ENCODE measurements at regions not wholly inside any gene's neighbourhood (a gene's known extent, or its start where the extent isn't known, plus 50 kb on each side); places are given as distances from the start of the nearest gene placed in this dataset.

DNA sequence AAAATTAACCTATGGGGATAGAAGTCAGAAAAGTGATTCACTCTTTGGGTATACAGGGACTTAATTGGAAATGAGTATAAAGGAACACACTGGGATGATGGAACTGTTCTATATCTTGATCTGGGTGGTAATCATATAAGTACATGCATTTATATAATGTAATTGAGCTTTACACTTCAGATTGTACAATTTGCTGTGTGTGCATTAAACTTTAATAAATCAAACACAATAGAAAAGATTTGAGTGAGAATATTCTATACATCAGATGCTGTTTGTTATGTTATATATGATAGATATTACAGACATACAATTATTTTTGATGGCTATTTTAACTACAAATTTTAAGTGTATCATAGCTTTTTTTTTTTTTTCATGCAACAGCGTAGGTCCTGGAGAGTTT is 860.2 kb upstream of the ARPP21 start:
- intact Hi-C loops (cut with micrococcal nuclease) (no loop called here), dilution Hi-C loops (cut with MboI; ENCODE audit: extremely low pct_ligation_motif_present, low sequenced_read_pairs) (no loop called here)
- Histone ChIP-seq H3K4me2 (ENCODE audit: insufficient read depth, low read length) (no peak overlapping the region), H3K4me1 (ENCODE audit: control insufficient read depth, extremely low read depth, insufficient read depth, low read length) (no peaks in the 10 kb centered on the region), H3K9ac (replicated peaks; ENCODE audit: extremely low read depth, insufficient read depth, low read length) (no peak overlapping the region), H4K20me1 (replicated peaks; ENCODE audit: control insufficient read depth, extremely low read depth, insufficient read depth, low read length) (no peaks in the 10 kb centered on the region), H3K79me2 (ENCODE audit: control insufficient read depth, insufficient read depth, low read length) (no peaks in the 10 kb centered on the region), H3K27me3 (ENCODE audit: control insufficient read depth in 2 of 2, insufficient read depth in 2 of 2, low read length in 2 of 2) (no peaks in the 10 kb centered on the region), H3K9me3 (replicated peaks; ENCODE audit: control insufficient read depth, insufficient read depth, low read length) (no peaks in the 10 kb centered on the region), H3K4me3 (replicated peaks in 1 of 3; ENCODE audit: insufficient read depth in 1 of 3, low read depth in 1 of 3, low read length in 3 of 3) (no peak overlapping the region), H3K27ac (ENCODE audit: insufficient read depth, low read depth, low read length) (no peak overlapping the region), H3K9me1 (replicated peaks; ENCODE audit: control insufficient read depth, extremely low read depth, insufficient read depth, low read length) (no peaks in the 10 kb centered on the region), H3K36me3 (ENCODE audit: control insufficient read depth in 2 of 2, extremely low read depth in 1 of 2, insufficient read depth in 2 of 2, low read length in 2 of 2) (no peaks in the 10 kb centered on the region), H2AFZ (ENCODE audit: low read depth, low read length) (no peak overlapping the region)
- DNase-seq (ENCODE audit: low read depth, low spot score) (no peak), FAIRE-seq (no peak)
- ChIA-PET POLR2A (no interaction called here), CTCF (interaction anchor here (0.6 to 1.2 kb wide), 2 partner anchors 11 to 1091 kb away, joined by 3 to 4 read pairs; no protein-coding TSS in a partner anchor)
- no TSS peak for BruUV-seq (replicated peaks)
- TF ChIP-seq POLR2A (IDR thresholded peaks at IDR 0.05; ENCODE audit: low read depth, low read length), result no peak
- no peak for TF ChIP-seq POLR2AphosphoS5 (IDR thresholded peaks at IDR 0.05; ENCODE audit: insufficient read depth, low read depth, low read length)
- no peak for TF ChIP-seq FOS (IDR thresholded peaks at IDR 0.05; ENCODE audit: borderline replicate concordance, insufficient read depth, low read length)
- no peak for TF ChIP-seq EZH2 (IDR thresholded peaks at IDR 0.05; ENCODE audit: borderline replicate concordance, low read depth, low read length, severe bottlenecking)
- no peak for TF ChIP-seq MYC (IDR thresholded peaks at IDR 0.05; ENCODE audit: low read depth, low read length)
- no peak for TF ChIP-seq GATA2 (IDR thresholded peaks at IDR 0.05; ENCODE audit: insufficient read depth, insufficient read length, low read depth, low read length)
- no peak for TF ChIP-seq MAX (IDR thresholded peaks at IDR 0.05; ENCODE audit: insufficient read depth, insufficient read length)
- no peak for TF ChIP-seq JUN (IDR thresholded peaks at IDR 0.05; ENCODE audit: borderline replicate concordance, insufficient read depth, insufficient read length, low read depth)
- TF ChIP-seq, protein P1, sequence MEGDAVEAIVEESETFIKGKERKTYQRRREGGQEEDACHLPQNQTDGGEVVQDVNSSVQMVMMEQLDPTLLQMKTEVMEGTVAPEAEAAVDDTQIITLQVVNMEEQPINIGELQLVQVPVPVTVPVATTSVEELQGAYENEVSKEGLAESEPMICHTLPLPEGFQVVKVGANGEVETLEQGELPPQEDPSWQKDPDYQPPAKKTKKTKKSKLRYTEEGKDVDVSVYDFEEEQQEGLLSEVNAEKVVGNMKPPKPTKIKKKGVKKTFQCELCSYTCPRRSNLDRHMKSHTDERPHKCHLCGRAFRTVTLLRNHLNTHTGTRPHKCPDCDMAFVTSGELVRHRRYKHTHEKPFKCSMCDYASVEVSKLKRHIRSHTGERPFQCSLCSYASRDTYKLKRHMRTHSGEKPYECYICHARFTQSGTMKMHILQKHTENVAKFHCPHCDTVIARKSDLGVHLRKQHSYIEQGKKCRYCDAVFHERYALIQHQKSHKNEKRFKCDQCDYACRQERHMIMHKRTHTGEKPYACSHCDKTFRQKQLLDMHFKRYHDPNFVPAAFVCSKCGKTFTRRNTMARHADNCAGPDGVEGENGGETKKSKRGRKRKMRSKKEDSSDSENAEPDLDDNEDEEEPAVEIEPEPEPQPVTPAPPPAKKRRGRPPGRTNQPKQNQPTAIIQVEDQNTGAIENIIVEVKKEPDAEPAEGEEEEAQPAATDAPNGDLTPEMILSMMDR (IDR thresholded peaks at IDR 0.05; ENCODE audit: extremely low read depth in 1 of 2, insufficient read depth in 1 of 2, low read depth in 1 of 2, low read length in 2 of 2), result no peak

Measured in endothelial cell of umbilical vein (primary cell).